HCT116 (cell line): ENCODE measurements at regions not wholly inside any gene's neighbourhood (a gene's known extent, or its start where the extent isn't known, plus 50 kb on each side); places are given as distances from the start of the nearest gene placed in this dataset.
A peak's percentile ranks its signal among the peaks of the same experiment; 100 is the strongest.

Experiments used
- ATAC-seq: fragments of 200-7000 bp; cut with Tn5 transposase; 2 replicates; pipeline ENCODE4 v1.9.1; 2020; ENCODE audit warnings: mild to moderate bottlenecking, moderate library complexity
- BruUV-seq: library from RNA; stranded (reverse); fragments of 400-500 nt; replicated peaks from 2 replicates; lab custom pipeline; 2021; lab: Mats Ljungman, UMichigan
- CTCF ChIA-PET: fragments of 300-600 bp; sonication (Branson Sonifier 250); formaldehyde crosslinking; loops from one replicate; lab custom pipeline; 2021; ENCODE audit warnings: antibody characterized with exemption; lab: Charles Lee
- POLR2A ChIA-PET: fragments of 300-600, 350-600 bp; sonication (Branson Sonifier 250); formaldehyde crosslinking; loops from one replicate; lab custom pipeline; 2021; ENCODE audit warnings: antibody characterized with exemption; lab: Charles Lee
- RAD21 ChIA-PET, 2 experiments: fragments of 300-600 bp; sonication (Branson Sonifier 250); formaldehyde crosslinking; loops; one replicate each; lab custom pipeline; 2023; ENCODE audit warnings: low total read pairs in 2 of 2; ENCODE audit not compliant: uncharacterized antibody in 2 of 2, unreplicated experiment in 2 of 2, low non-redundant PET in 1 of 2; lab: Charles Lee
- DNase-seq: peaks from one replicate; pipeline ENCODE4 v3.0.0-alpha.2; 2010; ENCODE audit warnings: low read depth, low spot score
- H2AFZ ChIP-seq: fragments of 200-600 bp; shearing (Covaris generic), sonication (generic); 2 replicates; pipeline ENCODE4 v1.6.1; 2017; ENCODE audit warnings: low read depth, mixed run types, mixed read lengths, antibody characterized with exemption, low read length; ENCODE audit not compliant: poor library complexity, severe bottlenecking
- H3K27ac ChIP-seq: 2 replicates; pipeline ENCODE4 v1.5.1; 2012; ENCODE audit warnings: low read depth, low read length
- H3K27me3 ChIP-seq: fragments of 200-600 bp; sonication (generic); 2 replicates; pipeline ENCODE4 v1.6.1; 2016; ENCODE audit warnings: mixed run types, low read length, mixed read lengths; ENCODE audit not compliant: insufficient read depth
- H3K36me3 ChIP-seq, 2 experiments: fragments of 200-500 bp in 1 of 2; fragments of 200-600 bp in 1 of 2; sonication (Bioruptor generic) in 1 of 2; sonication (generic) in 1 of 2; 2 replicates each; pipeline versions ENCODE4 v1.5.1 to v1.6.1; 2014 to 2016; ENCODE audit warnings: low read length in 2 of 2, inconsistent platforms in 1 of 2, mixed read lengths in 1 of 2, mixed run types in 1 of 2; ENCODE audit not compliant: insufficient read depth in 2 of 2, control insufficient read depth in 1 of 2
- H3K4me1 ChIP-seq, 2 experiments: fragments of 200-600 bp in 1 of 2; sonication (generic) in 1 of 2; 2 replicates each; pipeline versions ENCODE4 v1.5.1 to v1.6.1; 2012 to 2017; ENCODE audit warnings: low read length in 2 of 2, inconsistent platforms in 1 of 2, mild to moderate bottlenecking in 1 of 2, mixed read lengths in 1 of 2, mixed run types in 1 of 2, moderate library complexity in 1 of 2; ENCODE audit not compliant: insufficient read depth in 2 of 2, control insufficient read depth in 1 of 2
- H3K4me2 ChIP-seq: fragments of 200-600 bp; sonication (generic); 2 replicates; pipeline ENCODE4 v1.6.1; 2017; ENCODE audit warnings: mixed run types, low read length, mixed read lengths
- H3K4me3 ChIP-seq, 2 experiments: fragments of 200-600 bp in 1 of 2; sonication (generic) in 1 of 2; replicated peaks in 1 of 2; 2 replicates each; pipeline ENCODE4 v1.5.1; 2011 to 2016; ENCODE audit warnings: low read length in 2 of 2, control low read depth in 1 of 2, low read depth in 1 of 2, mild to moderate bottlenecking in 1 of 2, mixed read lengths in 1 of 2, mixed run types in 1 of 2
- H3K79me2 ChIP-seq: fragments of 200-600 bp; sonication (generic); 2 replicates; pipeline ENCODE4 v1.6.1; 2017; ENCODE audit warnings: mild to moderate bottlenecking, mixed run types, low read length, moderate library complexity, mixed read lengths; ENCODE audit not compliant: insufficient read depth
- H3K9ac ChIP-seq: fragments of 200-600 bp; sonication (generic); 2 replicates; pipeline ENCODE4 v1.6.1; 2016; ENCODE audit warnings: low read length, mixed read lengths
- H3K9me2 ChIP-seq: fragments of 200-600 bp; sonication (generic), shearing (Covaris generic); 2 replicates; pipeline ENCODE4 v1.6.1; 2017; ENCODE audit warnings: mixed run types, mild to moderate bottlenecking, moderate library complexity; ENCODE audit not compliant: insufficient read depth
- H3K9me3 ChIP-seq, 2 experiments: fragments of 200-500 bp in 1 of 2; fragments of 200-600 bp in 1 of 2; sonication (Bioruptor generic) in 1 of 2; sonication (generic) in 1 of 2; 2 replicates each; pipeline ENCODE4 v1.6.1; 2014 to 2017; ENCODE audit warnings: low read length in 2 of 2, mixed read lengths in 2 of 2, inconsistent platforms in 1 of 2, low read depth in 1 of 2, mild to moderate bottlenecking in 1 of 2, mixed run types in 1 of 2, moderate library complexity in 1 of 2; ENCODE audit not compliant: control insufficient read depth in 1 of 2, insufficient read depth in 1 of 2
- H4K20me1 ChIP-seq: fragments of 200-600 bp; sonication (generic), shearing (Covaris generic); 2 replicates; pipeline ENCODE4 v1.6.1; 2017; ENCODE audit warnings: mixed run types, mild to moderate bottlenecking, moderate library complexity; ENCODE audit not compliant: insufficient read depth
- CEBPB ChIP-seq: IDR thresholded peaks from 2 replicates; pipeline ENCODE4 v1.6.1; 2012; ENCODE audit warnings: low read depth
- MAX ChIP-seq: IDR thresholded peaks from 2 replicates; pipeline ENCODE4 v1.6.1; 2012
- POLR2AphosphoS5 ChIP-seq: IDR thresholded peaks from 2 replicates; pipeline ENCODE4 v1.6.1; 2011; ENCODE audit warnings: mild to moderate bottlenecking, low read depth, low read length, moderate library complexity
- intact Hi-C: fragments of 100-400 bp; cut with micrococcal nuclease; formaldehyde crosslinking; loops from 2 replicates; pipeline ENCODE4 v1.10.0; 2022
- TF ChIP-seq, protein P1 (sequence below): IDR thresholded peaks from 2 replicates; pipeline ENCODE4 v1.6.1; 2012; ENCODE audit warnings: low read depth

- peak; percentile 78 for ATAC-seq
- H2AFZ ChIP-seq: peak overlapping the region; percentile 24
- H3K27me3 ChIP-seq: no peaks in the 10 kb centered on the region
- no TSS peak for BruUV-seq
- H3K9me3 ChIP-seq: no peaks in the 10 kb centered on the region
- no peaks in the 10 kb centered on the region for H3K79me2 ChIP-seq
- intact Hi-C loops: no loop called here
- no peaks in the 10 kb centered on the region for H3K36me3 ChIP-seq
- CTCF ChIA-PET: interaction anchor here (1.1 kb wide), 1 partner anchor 10 kb away, joined by 5 read pairs; no protein-coding TSS in a partner anchor
- no peaks in the 10 kb centered on the region for H3K9me2 ChIP-seq
- TF ChIP-seq, protein P1, sequence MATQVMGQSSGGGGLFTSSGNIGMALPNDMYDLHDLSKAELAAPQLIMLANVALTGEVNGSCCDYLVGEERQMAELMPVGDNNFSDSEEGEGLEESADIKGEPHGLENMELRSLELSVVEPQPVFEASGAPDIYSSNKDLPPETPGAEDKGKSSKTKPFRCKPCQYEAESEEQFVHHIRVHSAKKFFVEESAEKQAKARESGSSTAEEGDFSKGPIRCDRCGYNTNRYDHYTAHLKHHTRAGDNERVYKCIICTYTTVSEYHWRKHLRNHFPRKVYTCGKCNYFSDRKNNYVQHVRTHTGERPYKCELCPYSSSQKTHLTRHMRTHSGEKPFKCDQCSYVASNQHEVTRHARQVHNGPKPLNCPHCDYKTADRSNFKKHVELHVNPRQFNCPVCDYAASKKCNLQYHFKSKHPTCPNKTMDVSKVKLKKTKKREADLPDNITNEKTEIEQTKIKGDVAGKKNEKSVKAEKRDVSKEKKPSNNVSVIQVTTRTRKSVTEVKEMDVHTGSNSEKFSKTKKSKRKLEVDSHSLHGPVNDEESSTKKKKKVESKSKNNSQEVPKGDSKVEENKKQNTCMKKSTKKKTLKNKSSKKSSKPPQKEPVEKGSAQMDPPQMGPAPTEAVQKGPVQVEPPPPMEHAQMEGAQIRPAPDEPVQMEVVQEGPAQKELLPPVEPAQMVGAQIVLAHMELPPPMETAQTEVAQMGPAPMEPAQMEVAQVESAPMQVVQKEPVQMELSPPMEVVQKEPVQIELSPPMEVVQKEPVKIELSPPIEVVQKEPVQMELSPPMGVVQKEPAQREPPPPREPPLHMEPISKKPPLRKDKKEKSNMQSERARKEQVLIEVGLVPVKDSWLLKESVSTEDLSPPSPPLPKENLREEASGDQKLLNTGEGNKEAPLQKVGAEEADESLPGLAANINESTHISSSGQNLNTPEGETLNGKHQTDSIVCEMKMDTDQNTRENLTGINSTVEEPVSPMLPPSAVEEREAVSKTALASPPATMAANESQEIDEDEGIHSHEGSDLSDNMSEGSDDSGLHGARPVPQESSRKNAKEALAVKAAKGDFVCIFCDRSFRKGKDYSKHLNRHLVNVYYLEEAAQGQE: 0 out of 2 replicates have a peak, but pooled peaks have one; percentile 10
- TF ChIP-seq MAX: no peak
- TF ChIP-seq POLR2AphosphoS5: no peak
- TF ChIP-seq CEBPB: peak; percentile 71
- TF ChIP-seq, all 23 proteins: peak for 2
- Histone ChIP-seq H3K9ac (no peak overlapping the region), H3K27ac (no peak overlapping the region), H3K4me1 (no peaks in the 10 kb centered on the region), H3K4me3 (no peak overlapping the region), H4K20me1 (no peaks in the 10 kb centered on the region), H3K4me2 (peak overlapping the region; percentile 13; the same call in 1 of the 2 replicates)
- DNase-seq: no peak
- POLR2A ChIA-PET: no interaction called here
- RAD21 ChIA-PET: no interaction called here
These were observed 800.5 kb upstream of the KCND2 start for GRCh38 chr7:119472408-119473038.
